ENCODE measurements at regions not wholly inside any gene's neighbourhood (a gene's known extent, or its start where the extent isn't known, plus 50 kb on each side); places are given as distances from the start of the nearest gene placed in this dataset.

GRCh38 chr3:139219463-139219862 lies 124.4 kb upstream of the MRPS22 start:
- no peak for DNase-seq (ENCODE audit: low read depth)
- H3K4me3 ChIP-seq (ENCODE audit: low read length), result no peak overlapping the region
- TF ChIP-seq CTCF (conservative IDR thresholded peaks at IDR 0.05; ENCODE audit: low read length), result no peak

- TF ChIP-seq CTCF (conservative IDR thresholded peaks at IDR 0.05; ENCODE audit: low read length), result no peak
- no peak for DNase-seq (ENCODE audit: low read depth)
- no peak overlapping the region for H3K4me3 ChIP-seq (ENCODE audit: low read length)
Observed at GRCh38 chr3:139222100-139222657, 121.6 kb upstream of the MRPS22 start.

- H3K4me3 ChIP-seq (ENCODE audit: low read length), result no peak overlapping the region
- TF ChIP-seq CTCF (conservative IDR thresholded peaks at IDR 0.05; ENCODE audit: low read length), result no peak
- DNase-seq (ENCODE audit: low read depth), result peak; percentile 24
Observed at GRCh38 chr3:139225548-139225947, 118.3 kb upstream of the MRPS22 start.

- H3K4me3 ChIP-seq (ENCODE audit: low read length), result no peak overlapping the region
- TF ChIP-seq CTCF (conservative IDR thresholded peaks at IDR 0.05; ENCODE audit: low read length), result no peak
- no peak for DNase-seq (ENCODE audit: low read depth)
Observed at GRCh38 chr3:139226731-139227130, 117.1 kb upstream of the MRPS22 start.

GRCh38 chr3:139227165-139227564 lies 116.7 kb upstream of the MRPS22 start:
- TF ChIP-seq CTCF (conservative IDR thresholded peaks at IDR 0.05; ENCODE audit: low read length), result no peak
- no peak for DNase-seq (ENCODE audit: low read depth)

GRCh38 chr3:139227827-139228226 lies 116.0 kb upstream of the MRPS22 start:
- no peak overlapping the region for H3K4me3 ChIP-seq (ENCODE audit: low read length)
- no peak for TF ChIP-seq CTCF (conservative IDR thresholded peaks at IDR 0.05; ENCODE audit: low read length)
- DNase-seq (ENCODE audit: low read depth), result no peak

More at GRCh38 chr3:139227165-139227564, 116.7 kb upstream of the MRPS22 start:
- no peak overlapping the region for H3K4me3 ChIP-seq (ENCODE audit: low read length)

GRCh38 chr3:139230391-139230790 lies 113.4 kb upstream of the MRPS22 start:
- TF ChIP-seq CTCF (conservative IDR thresholded peaks at IDR 0.05; ENCODE audit: low read length), result no peak
- H3K4me3 ChIP-seq (ENCODE audit: low read length), result no peak overlapping the region
- DNase-seq (ENCODE audit: low read depth), result peak; percentile 56

Data from AG10803 (cell line).